ENCODE measurements at regions not wholly inside any gene's neighbourhood (a gene's known extent, or its start where the extent isn't known, plus 50 kb on each side); places are given as distances from the start of the nearest gene placed in this dataset.
"Not testable (repeated sequence)": the region's sequence is repeated elsewhere in the genome, so short reads cannot be mapped to it uniquely, and the experiment has no call there.

- DNase-seq, result no peak
Measured at GRCh38 chr1:9466780-9467758, 72.2 kb upstream of the SLC25A33 start.

DNA sequence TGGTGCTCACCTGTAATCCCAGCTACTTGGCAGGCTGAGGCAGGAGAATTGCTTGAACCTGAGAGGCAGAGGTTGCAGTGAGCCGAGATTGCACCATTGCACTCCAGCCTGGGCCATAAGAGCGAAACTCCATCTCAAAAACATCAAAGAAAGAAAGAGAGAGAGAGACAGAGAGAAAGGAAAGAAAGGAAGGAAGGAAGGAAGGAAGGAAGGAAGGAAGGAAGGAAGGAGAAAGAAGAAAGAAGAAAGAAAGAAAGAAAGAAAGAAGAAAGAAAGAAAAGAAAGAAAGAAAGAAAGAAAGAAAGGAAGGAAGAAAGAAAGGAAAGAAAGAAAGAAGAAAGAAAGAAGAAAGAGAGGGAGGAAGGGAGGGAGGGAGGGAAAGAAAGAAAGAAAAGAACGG, 69.4 kb upstream of the SLC25A33 start:
- DNase-seq, result not testable (repeated sequence)

DNA sequence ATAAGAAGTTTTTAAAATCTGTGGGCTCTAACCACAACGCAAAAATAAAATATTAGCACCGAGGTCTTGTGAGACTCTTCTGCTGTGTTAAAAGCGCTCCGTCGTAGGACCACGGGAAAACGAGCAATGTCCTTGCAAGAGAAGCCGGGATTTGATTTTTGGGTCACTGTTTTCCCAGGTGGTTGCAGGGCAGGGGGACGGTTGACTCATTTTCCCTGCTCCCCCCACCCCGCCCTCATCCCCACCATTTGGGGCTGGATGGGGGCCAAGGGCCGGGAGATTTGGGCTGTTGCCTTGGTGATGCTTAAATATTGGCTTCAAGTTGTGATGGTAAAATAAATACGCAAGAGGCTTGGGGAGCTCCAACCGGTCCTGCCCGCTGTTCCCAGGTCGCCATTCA, 67.6 kb upstream of the SLC25A33 start:
- no peak for DNase-seq

DNA sequence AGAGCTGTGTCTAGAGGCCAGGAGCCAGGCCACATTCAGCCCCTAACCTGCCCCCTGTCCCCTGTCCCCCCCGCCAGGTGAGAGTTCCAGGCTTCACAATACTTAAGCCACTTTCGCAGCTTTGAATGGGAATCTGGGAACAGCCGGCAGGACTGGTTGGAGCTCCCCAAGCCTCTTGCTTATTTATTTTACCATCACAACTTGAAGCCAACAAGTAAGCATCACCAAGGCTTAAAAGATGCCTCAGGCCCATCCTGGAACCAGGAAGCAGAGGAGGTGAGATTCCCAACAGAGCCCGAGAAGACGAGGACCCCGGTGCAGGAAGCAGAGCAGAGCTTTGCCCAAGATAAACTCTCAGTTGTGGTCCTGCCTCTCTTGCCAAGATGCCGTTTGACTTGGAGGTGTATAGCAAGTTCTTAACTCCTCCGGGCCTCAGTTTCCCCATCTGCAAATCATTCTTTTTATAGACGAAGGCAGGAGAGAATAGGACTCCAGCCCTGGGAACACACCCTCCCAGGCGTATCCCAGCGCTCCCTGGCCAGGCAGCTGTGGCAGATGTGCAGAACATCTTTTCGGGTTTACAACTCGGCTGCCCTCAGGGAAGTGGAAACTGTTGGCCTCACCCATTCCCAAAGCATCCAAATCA, 66.8 kb upstream of the SLC25A33 start:
- DNase-seq, result no peak

DNA sequence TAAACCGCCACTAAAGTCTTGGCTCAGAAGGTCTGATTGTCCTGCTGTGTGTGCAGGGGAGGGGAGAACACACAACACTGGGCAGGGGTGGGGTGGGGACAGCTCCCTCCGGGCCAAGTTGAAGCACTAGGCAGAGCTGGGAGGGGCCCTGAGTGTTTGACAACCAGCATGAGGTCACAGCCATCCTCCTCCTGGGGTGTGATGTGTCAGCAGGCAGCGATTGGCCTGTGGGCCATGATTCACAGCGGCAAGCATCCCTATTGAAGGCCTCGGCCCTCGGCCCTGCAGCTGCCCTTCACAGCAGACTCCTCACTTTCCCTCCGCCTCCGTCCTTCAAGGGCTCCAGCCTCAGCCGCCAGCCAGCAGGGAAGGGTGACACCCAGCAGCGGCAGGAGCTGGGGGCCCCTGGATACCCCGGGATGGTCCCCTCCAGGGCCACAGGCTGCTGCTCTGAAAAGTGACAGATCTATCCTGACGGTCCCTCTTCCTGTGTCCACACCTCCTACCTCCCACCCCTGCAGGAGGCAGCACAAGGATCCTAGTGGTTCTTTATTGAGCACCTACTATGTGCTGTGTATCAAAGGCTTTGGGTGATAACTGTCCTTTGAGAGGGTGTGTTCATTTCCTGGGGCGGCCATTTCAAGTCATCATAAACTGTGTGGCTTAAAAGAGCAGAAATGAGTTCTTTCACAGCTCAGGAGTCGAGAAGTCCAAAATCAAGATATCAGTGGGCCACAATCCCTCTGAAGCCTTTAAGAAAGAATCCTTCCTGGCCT, 66.0 kb upstream of the SLC25A33 start:
- DNase-seq, result peak; percentile 22 to 53

DNA sequence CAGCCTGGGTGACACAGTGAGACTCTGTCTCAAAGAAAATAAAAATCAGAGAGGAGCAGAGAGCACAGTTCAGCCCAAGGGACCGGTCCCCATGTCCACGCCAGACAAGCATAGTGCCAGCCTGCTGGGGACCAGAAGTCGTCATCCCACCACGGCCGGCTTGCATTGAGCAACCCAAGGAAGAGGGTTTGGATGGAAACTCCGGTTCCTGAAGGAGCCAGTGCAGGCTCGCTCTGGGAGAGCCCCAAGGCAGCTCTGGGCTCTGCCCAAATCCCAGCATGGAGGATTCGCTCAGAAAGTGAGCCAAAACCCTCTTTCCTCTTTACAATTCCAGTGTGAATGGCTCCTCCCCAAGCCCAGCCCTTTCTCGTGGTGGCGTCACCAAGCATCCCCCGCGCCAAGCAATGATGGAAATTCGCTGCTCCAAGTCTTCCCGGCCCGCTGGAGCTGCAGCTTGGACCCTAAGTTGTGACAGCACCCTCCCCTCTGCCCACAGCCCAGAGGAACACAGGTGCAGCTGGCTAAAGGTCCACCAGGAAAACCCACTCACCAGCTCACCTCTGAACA, 64.1 kb upstream of the SLC25A33 start:
- no peak for DNase-seq

DNA sequence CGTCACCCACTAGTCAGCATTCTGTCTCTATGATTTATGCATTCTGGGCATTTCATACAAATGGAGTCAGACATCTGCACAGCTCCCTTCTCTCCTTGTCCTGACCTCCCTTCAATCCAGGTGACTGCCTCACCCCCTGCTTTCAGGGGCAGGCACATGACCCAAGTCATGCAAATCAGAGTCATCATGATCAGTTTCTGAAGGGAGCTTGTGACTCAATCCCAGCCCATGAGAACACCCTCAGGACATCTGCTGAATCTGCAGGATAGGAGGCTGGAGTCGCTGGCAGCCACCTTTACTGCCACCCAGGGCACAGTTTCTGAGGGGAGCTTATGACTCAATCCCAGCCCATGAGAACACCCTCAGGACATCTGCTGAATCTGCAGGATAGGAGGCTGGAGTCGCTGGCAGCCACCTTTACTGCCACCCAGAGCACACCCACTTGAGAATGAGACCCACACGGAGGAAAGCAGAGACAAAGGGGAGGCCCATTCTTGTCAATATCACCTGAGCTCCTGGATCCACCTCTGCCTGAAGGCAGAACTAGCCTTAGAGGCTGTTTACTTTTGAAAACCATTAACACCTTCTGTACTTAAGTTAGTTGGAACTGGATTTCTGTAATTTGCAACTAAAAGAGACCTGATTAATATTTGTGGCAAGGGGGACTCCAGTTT, 62.3 kb upstream of the SLC25A33 start:
- no peak for DNase-seq

DNA sequence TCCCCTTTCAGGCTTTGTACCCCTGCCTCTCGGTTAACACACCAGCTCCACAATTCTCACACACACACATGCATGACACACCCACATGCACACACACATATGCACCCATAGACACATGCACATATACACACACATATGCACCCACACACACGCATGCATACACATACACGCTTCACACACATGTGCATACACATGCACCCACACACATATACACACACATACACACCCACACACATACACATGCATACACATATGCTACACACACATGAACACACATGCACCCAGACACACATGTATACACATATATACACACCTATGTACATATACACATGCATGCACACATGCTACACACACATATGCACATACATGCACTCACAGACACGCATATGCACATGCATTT, 61.7 kb upstream of the SLC25A33 start:
- DNase-seq, result no peak

- no peak for DNase-seq
Measured at GRCh38 chr1:9478021-9478420, 61.2 kb upstream of the SLC25A33 start.

- peak in 1 of 2 experiments; percentile 6 for DNase-seq
Measured at GRCh38 chr1:9481048-9481447, 58.2 kb upstream of the SLC25A33 start.

DNA sequence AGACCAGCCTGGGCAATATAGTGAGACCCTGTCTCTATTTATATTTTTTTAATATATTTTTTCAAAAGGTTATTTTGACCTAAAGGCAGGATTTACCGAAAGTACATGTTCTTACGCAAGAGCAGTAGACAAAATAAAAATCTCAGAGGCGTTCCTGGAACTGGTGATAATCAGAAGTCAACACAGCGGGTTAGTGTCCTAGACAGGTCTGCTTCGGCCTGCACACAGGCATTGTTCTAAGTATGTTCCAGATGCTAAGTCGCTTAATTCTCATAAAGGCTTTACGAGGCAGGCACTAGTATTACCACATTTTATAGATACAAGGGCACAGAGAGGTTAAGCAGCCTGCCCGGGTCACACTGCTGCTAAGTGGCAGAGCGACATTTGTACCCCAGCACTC, 56.9 kb upstream of the SLC25A33 start:
- DNase-seq, result no peak

- DNase-seq, result no peak
Measured at GRCh38 chr1:9482816-9483572, 56.3 kb upstream of the SLC25A33 start.

- no peak for DNase-seq
Measured at GRCh38 chr1:9486466-9487140, 52.7 kb upstream of the SLC25A33 start.
